Transverse colon (tissue), 4 donors: ENCODE measurements at regions not wholly inside any gene's neighbourhood (a gene's known extent, or its start where the extent isn't known, plus 50 kb on each side); places are given as distances from the start of the nearest gene placed in this dataset.

Experiments used
- DNase-seq: peaks from one replicate; pipeline ENCODE4 v3.0.0-alpha.2; 2019
- H3K27ac ChIP-seq, 4 donors: fragments of 200-600 bp; sonication (generic); 2 replicates each; pipeline ENCODE4 v1.5.1; 2016 to 2018; ENCODE audit warnings: inconsistent platforms in 4 of 4
- H3K27me3 ChIP-seq: fragments of 200-600 bp; sonication (generic); 2 replicates; pipeline ENCODE4 v1.5.1; 2017; ENCODE audit warnings: inconsistent platforms
- H3K36me3 ChIP-seq, 4 donors: fragments of 200-600 bp; sonication (generic); 2 replicates each; pipeline ENCODE4 v1.5.1; 2017 to 2019; ENCODE audit warnings: inconsistent platforms in 4 of 4
- H3K4me1 ChIP-seq, 4 donors: fragments of 200-600 bp; sonication (generic); 2 replicates each; pipeline ENCODE4 v1.5.1; 2017 to 2020; ENCODE audit warnings: inconsistent platforms in 4 of 4
- H3K4me3 ChIP-seq, 4 donors: fragments of 200-600 bp; sonication (generic); 1 replicate in 1 of 4; 2 replicates in 3 of 4; pipeline versions ENCODE4 v1.5.1 to v1.6.1; 2017 to 2019; ENCODE audit warnings: inconsistent platforms in 4 of 4
- H3K9me3 ChIP-seq, 2 donors: fragments of 200-600 bp; sonication (generic); 2 replicates each; pipeline ENCODE4 v1.5.1; 2017 to 2019; ENCODE audit warnings: inconsistent platforms in 2 of 2
- CTCF ChIP-seq, 5 experiments: fragments of 200-600 bp in 3 of 5; fragments of 450-650 bp in 2 of 5; sonication (generic) in 3 of 5; IDR thresholded peaks; 1 replicate in 2 of 5; 2 replicates in 3 of 5; pipeline ENCODE4 v1.5.1; 2016 to 2017; ENCODE audit warnings: antibody characterized with exemption in 5 of 5, inconsistent platforms in 3 of 5, mild to moderate bottlenecking in 2 of 5, moderate library complexity in 1 of 5
- EP300 ChIP-seq: sonication (generic); formaldehyde crosslinking; IDR thresholded peaks from one replicate; pipeline ENCODE4 v1.6.1; 2017; ENCODE audit warnings: antibody characterized with exemption, low read depth
- POLR2A ChIP-seq: fragments of 450-650 bp; IDR thresholded peaks from one replicate; pipeline ENCODE4 v1.6.1; 2016; ENCODE audit warnings: antibody characterized with exemption, mild to moderate bottlenecking, moderate library complexity
- POLR2AphosphoS5 ChIP-seq, 3 donors: sonication (generic); formaldehyde crosslinking; IDR thresholded peaks; one replicate each; pipeline ENCODE4 v1.6.1; 2016; ENCODE audit warnings: antibody characterized with exemption in 3 of 3
- WGBS, 2 donors: methylation state at CpG; one replicate each; pipeline ENCODE4 v1.1.5; 2018; ENCODE audit warnings: low coverage in 1 of 2; 5-methylcytosine and 5-hydroxymethylcytosine counted together
- in situ Hi-C, 4 donors: fragments of 200-750 bp; cut with MboI; loops; one replicate each; pipeline versions ENCODE4 v1.15.0 to v1.15.1; 2017; ENCODE audit warnings: low sequenced_read_pairs in 3 of 4, low pct_ligation_motif_present in 1 of 4, low pct_unique_long_range_greater_than_20kb in 1 of 4
- intact Hi-C: fragments of 100-400 bp; cut with DNase I; formaldehyde crosslinking; loops from one replicate; pipeline ENCODE4 v1.15.1; 2023; ENCODE audit warnings: low total_unique reads

DNA sequence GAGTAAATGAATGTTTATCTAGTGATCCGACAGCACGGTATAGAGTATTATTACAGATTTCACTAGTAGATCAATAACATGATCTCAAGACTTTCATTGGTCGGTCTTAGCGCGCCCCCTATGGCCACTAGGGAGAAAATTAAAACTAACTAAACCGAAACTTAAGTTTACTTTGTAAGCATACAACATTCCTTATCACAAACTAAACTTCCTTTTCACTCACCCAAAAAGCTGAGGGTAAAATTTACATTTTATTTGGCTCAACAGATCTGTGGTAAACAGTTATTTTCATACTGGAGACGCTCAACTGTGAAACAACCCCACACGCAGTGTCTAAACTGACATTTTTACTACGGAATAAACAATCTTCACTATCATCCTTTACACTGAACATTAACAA is 215.6 kb upstream of the MAP2 start:
- WGBS, 2 donors = 18 to 21% methylated on average over 9 of the region's 9 CpGs
- in situ Hi-C loops (loop anchor here in 3 of 4 donors (25.0 kb wide), 2 partner anchors 746 to 821 kb away; no protein-coding TSS in a partner anchor), intact Hi-C loops (no loop called here)
- Histone ChIP-seq H3K4me3 (peak overlapping the region in 1 of 4 donors; percentile 28), H3K36me3 (no peaks in the 10 kb centered on the region), H3K9me3 (no peaks in the 10 kb centered on the region), H3K4me1 (no peaks in the 10 kb centered on the region), H3K27me3 (no peaks in the 10 kb centered on the region), H3K27ac (no peak overlapping the region)
- peak; percentile 50 for DNase-seq
- TF ChIP-seq CTCF (IDR thresholded peaks at IDR 0.05) (peak; percentile 39 to 62 (median 53)), POLR2AphosphoS5 (IDR thresholded peaks at IDR 0.05) (no peak), POLR2A (no peak), EP300 (no peak)

GRCh38 chr2:209209943-209210342 is 213.9 kb upstream of the MAP2 start:
- no peaks in the 10 kb centered on the region for H3K27me3 ChIP-seq
- no peaks in the 10 kb centered on the region for H3K9me3 ChIP-seq
- no peak overlapping the region for H3K27ac ChIP-seq
- WGBS, 2 donors = 73 to 86% methylated on average over 3 to 4 of the region's 4 CpGs
- H3K36me3 ChIP-seq = no peaks in the 10 kb centered on the region
- no peak overlapping the region for H3K4me3 ChIP-seq
- intact Hi-C loops (no loop called here), in situ Hi-C loops (loop anchor here in 3 of 4 donors (25.0 kb wide), 2 partner anchors 748 to 823 kb away; no protein-coding TSS in a partner anchor)
- DNase-seq = no peak
- no peak for TF ChIP-seq POLR2A
- no peak for TF ChIP-seq EP300
- no peak for TF ChIP-seq CTCF (IDR thresholded peaks at IDR 0.05)
- no peak for TF ChIP-seq POLR2AphosphoS5 (IDR thresholded peaks at IDR 0.05)
- H3K4me1 ChIP-seq = no peaks in the 10 kb centered on the region

- no peaks in the 10 kb centered on the region for H3K36me3 ChIP-seq
- no peak overlapping the region for H3K4me3 ChIP-seq
- no peak for DNase-seq
- intact Hi-C loops = no loop called here
- WGBS, 2 donors = 66 to 69% methylated on average over 2 of the region's 2 CpGs
- H3K27ac ChIP-seq = no peak overlapping the region
- in situ Hi-C loops = no loop called here
- no peaks in the 10 kb centered on the region for H3K27me3 ChIP-seq
- no peaks in the 10 kb centered on the region for H3K4me1 ChIP-seq
- no peaks in the 10 kb centered on the region for H3K9me3 ChIP-seq
- TF ChIP-seq POLR2A = no peak
- no peak for TF ChIP-seq POLR2AphosphoS5 (IDR thresholded peaks at IDR 0.05)
- TF ChIP-seq EP300 = no peak
- no peak for TF ChIP-seq CTCF (IDR thresholded peaks at IDR 0.05)
Observed at GRCh38 chr2:209230560-209230959, 193.3 kb upstream of the MAP2 start.

DNA sequence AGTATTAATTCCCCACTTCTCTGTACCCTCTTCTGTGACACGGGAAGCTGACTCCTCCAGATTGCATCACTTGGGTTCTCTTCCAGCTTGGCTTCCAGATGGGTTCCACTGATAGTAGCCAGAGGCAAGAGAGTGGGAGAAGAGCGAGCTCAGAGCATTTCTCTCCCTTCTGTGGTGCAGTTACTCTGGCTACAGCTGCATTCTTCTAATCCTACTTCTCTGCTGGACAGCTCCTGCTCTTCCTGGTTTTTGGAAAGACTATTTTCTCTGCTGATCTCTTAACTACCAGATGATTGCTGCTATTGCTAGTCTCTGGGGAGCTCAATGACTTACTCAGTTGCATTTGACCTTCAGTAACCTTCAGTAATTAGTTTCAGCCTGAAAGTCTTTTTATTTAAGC is 187.5 kb upstream of the MAP2 start:
- no peak for DNase-seq
- H3K27me3 ChIP-seq = no peaks in the 10 kb centered on the region
- in situ Hi-C loops (no loop called here), intact Hi-C loops (no loop called here)
- WGBS, 2 donors = 13 to 46% methylated on average over 2 of the region's 2 CpGs
- no peaks in the 10 kb centered on the region for H3K9me3 ChIP-seq
- H3K27ac ChIP-seq = no peak overlapping the region
- H3K4me1 ChIP-seq = no peaks in the 10 kb centered on the region
- H3K36me3 ChIP-seq = no peaks in the 10 kb centered on the region
- no peak overlapping the region for H3K4me3 ChIP-seq
- TF ChIP-seq POLR2A = no peak
- TF ChIP-seq POLR2AphosphoS5 (IDR thresholded peaks at IDR 0.05) = no peak
- TF ChIP-seq CTCF (IDR thresholded peaks at IDR 0.05) = no peak
- no peak for TF ChIP-seq EP300
